Parathyroid adenoma (tissue), 2 donors: ENCODE measurements at regions not wholly inside any gene's neighbourhood (a gene's known extent, or its start where the extent isn't known, plus 50 kb on each side); places are given as distances from the start of the nearest gene placed in this dataset.

Source experiments
- H2AFZ ChIP-seq: fragments of 300-600 bp; sonication (generic); one replicate; pipeline ENCODE4 v1.7.0; 2017; ENCODE audit warnings: antibody characterized with exemption, mild to moderate bottlenecking
- H3K27ac ChIP-seq: fragments of 300-600 bp; sonication (generic); one replicate; pipeline ENCODE4 v1.7.0; 2017
- H3K27me3 ChIP-seq: fragments of 300-600 bp; sonication (generic); one replicate; pipeline ENCODE4 v1.7.0; 2017; ENCODE audit warnings: low read length; ENCODE audit not compliant: control insufficient read depth, insufficient read depth
- H3K36me3 ChIP-seq: fragments of 300-600 bp; sonication (generic); one replicate; pipeline ENCODE4 v1.7.0; 2017; ENCODE audit warnings: low read length; ENCODE audit not compliant: control insufficient read depth, insufficient read depth
- H3K4me1 ChIP-seq: fragments of 300-600 bp; sonication (generic); one replicate; pipeline ENCODE4 v1.7.0; 2017; ENCODE audit warnings: control low read depth
- H3K4me2 ChIP-seq: fragments of 300-600 bp; sonication (generic); one replicate; pipeline ENCODE4 v1.7.0; 2017; ENCODE audit warnings: low read length
- H3K4me3 ChIP-seq: fragments of 300-600 bp; sonication (generic); one replicate; pipeline ENCODE4 v1.7.0; 2017; ENCODE audit warnings: low read depth, low read length
- H3K79me2 ChIP-seq: fragments of 300-600 bp; sonication (generic); one replicate; pipeline ENCODE4 v1.7.0; 2017; ENCODE audit warnings: control low read depth
- H3K9ac ChIP-seq: fragments of 300-600 bp; sonication (generic); one replicate; pipeline ENCODE4 v1.7.0; 2017; ENCODE audit warnings: mild to moderate bottlenecking
- H3K9me3 ChIP-seq: fragments of 300-600 bp; sonication (generic); one replicate; pipeline ENCODE4 v1.7.0; 2017; ENCODE audit warnings: low read length; ENCODE audit not compliant: control insufficient read depth
- TF ChIP-seq, protein P1 (sequence below): fragments of 300-600 bp; sonication (generic); IDR thresholded peaks from one replicate; pipeline ENCODE4 v1.7.0; 2017; ENCODE audit warnings: antibody characterized with exemption, mild to moderate bottlenecking
- donor health status: primary hyperparathyroidism.

DNA sequence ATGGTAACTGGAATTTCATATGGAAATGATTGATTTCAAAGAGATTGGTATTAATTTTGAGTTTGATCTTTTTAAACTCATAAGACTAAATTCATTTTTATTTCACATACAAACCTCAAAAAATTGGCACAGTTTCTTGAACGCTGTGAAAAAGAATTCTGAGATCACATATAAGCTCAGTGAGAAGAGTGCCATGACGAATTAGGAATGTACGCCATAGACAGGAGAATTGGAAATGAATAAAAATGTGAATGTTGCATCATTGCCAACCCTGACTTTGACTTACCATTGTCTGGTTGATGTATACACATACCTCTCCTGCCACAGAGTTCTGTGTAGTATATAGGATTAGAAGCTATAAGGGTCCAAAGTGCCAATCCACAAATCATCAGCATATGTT is 290.4 kb upstream of the ZC3H15 start:
- no peak overlapping the region for H3K27ac ChIP-seq
- H3K27me3 ChIP-seq = no peaks in the 10 kb centered on the region
- TF ChIP-seq, protein P1, sequence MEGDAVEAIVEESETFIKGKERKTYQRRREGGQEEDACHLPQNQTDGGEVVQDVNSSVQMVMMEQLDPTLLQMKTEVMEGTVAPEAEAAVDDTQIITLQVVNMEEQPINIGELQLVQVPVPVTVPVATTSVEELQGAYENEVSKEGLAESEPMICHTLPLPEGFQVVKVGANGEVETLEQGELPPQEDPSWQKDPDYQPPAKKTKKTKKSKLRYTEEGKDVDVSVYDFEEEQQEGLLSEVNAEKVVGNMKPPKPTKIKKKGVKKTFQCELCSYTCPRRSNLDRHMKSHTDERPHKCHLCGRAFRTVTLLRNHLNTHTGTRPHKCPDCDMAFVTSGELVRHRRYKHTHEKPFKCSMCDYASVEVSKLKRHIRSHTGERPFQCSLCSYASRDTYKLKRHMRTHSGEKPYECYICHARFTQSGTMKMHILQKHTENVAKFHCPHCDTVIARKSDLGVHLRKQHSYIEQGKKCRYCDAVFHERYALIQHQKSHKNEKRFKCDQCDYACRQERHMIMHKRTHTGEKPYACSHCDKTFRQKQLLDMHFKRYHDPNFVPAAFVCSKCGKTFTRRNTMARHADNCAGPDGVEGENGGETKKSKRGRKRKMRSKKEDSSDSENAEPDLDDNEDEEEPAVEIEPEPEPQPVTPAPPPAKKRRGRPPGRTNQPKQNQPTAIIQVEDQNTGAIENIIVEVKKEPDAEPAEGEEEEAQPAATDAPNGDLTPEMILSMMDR = no peak
- no peak overlapping the region for H3K4me2 ChIP-seq
- H3K4me3 ChIP-seq = no peak overlapping the region
- H3K79me2 ChIP-seq = no peaks in the 10 kb centered on the region
- no peaks in the 10 kb centered on the region for H3K36me3 ChIP-seq
- no peaks in the 10 kb centered on the region for H3K9me3 ChIP-seq
- no peak overlapping the region for H3K9ac ChIP-seq
- peaks cover 2% of the 10 kb centered on the region for H3K4me1 ChIP-seq
- H2AFZ ChIP-seq = no peak overlapping the region

DNA sequence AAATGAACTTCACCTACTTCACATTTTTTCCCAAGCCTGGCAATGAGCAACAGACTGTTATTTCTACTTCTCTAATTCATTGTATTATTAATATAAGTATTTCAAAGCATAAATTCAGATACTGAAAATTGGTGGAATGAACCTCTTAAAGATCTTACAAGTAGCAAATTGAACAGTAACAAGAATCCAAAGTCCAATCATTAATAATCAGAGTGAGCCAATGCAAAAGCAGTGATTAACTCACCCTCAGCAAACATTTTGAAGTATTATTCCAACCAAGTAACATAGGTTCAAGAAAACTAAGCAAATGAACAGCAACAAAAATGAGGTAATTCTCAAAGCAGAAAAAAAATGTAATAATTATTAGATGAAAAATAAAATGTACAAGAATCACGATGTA is 288.1 kb upstream of the ZC3H15 start:
- H3K79me2 ChIP-seq = no peaks in the 10 kb centered on the region
- no peak overlapping the region for H3K27ac ChIP-seq
- no peak overlapping the region for H3K4me2 ChIP-seq
- no peak overlapping the region for H2AFZ ChIP-seq
- TF ChIP-seq, protein P1 = no peak
- H3K9me3 ChIP-seq = no peaks in the 10 kb centered on the region
- H3K36me3 ChIP-seq = no peaks in the 10 kb centered on the region
- no peak overlapping the region for H3K9ac ChIP-seq
- H3K4me1 ChIP-seq = peaks cover under 1% of the 10 kb centered on the region
- H3K27me3 ChIP-seq = no peaks in the 10 kb centered on the region
- no peak overlapping the region for H3K4me3 ChIP-seq

DNA sequence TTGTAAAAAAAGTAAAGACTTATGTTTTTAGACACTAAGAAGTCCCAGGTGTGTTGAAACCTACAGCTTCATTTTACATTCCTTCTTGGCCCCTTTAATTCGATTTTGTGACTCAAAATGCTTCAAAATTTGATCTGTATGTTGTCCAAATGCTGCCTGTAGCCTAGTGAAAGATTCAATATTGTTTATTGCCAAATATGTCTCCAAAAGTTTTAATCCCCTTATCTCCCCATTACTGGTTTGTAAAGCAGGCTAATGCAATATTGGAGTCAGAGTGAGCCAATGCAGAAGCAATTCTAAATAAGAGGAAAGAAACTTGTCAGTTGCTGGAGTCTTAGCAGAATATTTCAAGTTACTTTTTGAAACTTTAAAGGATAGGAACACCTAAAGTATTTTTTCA is 287.0 kb upstream of the ZC3H15 start:
- TF ChIP-seq, protein P1 = no peak
- no peak overlapping the region for H3K9ac ChIP-seq
- no peaks in the 10 kb centered on the region for H3K79me2 ChIP-seq
- H3K4me2 ChIP-seq = no peak overlapping the region
- no peaks in the 10 kb centered on the region for H3K9me3 ChIP-seq
- H3K4me3 ChIP-seq = no peak overlapping the region
- no peak overlapping the region for H3K27ac ChIP-seq
- no peaks in the 10 kb centered on the region for H3K27me3 ChIP-seq
- no peak overlapping the region for H2AFZ ChIP-seq
- H3K4me1 ChIP-seq = no peaks in the 10 kb centered on the region
- H3K36me3 ChIP-seq = no peaks in the 10 kb centered on the region

DNA sequence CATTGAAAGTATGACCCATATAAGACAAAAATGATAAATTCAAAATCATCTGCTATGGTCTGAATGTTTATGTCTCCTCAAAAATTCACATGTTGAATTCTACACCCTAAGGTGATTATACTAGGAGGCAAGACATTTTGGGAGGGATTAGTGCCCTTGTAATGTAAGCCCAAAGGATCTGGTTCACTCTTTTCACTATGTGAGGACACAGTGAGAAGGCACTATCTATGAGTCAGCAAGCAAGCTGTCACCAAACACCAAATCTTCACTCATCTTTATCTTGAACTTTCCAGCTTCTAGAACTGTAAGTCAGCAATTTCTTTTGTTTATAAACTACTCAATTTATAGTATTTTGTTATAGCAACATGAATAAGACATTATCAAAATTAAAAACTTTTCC is 284.7 kb upstream of the ZC3H15 start:
- no peaks in the 10 kb centered on the region for H3K9me3 ChIP-seq
- TF ChIP-seq, protein P1 = no peak
- no peak overlapping the region for H3K9ac ChIP-seq
- H3K4me1 ChIP-seq = no peaks in the 10 kb centered on the region
- no peak overlapping the region for H3K4me2 ChIP-seq
- no peaks in the 10 kb centered on the region for H3K79me2 ChIP-seq
- H3K36me3 ChIP-seq = no peaks in the 10 kb centered on the region
- H3K4me3 ChIP-seq = no peak overlapping the region
- H3K27ac ChIP-seq = no peak overlapping the region
- no peaks in the 10 kb centered on the region for H3K27me3 ChIP-seq
- H2AFZ ChIP-seq = no peak overlapping the region

DNA sequence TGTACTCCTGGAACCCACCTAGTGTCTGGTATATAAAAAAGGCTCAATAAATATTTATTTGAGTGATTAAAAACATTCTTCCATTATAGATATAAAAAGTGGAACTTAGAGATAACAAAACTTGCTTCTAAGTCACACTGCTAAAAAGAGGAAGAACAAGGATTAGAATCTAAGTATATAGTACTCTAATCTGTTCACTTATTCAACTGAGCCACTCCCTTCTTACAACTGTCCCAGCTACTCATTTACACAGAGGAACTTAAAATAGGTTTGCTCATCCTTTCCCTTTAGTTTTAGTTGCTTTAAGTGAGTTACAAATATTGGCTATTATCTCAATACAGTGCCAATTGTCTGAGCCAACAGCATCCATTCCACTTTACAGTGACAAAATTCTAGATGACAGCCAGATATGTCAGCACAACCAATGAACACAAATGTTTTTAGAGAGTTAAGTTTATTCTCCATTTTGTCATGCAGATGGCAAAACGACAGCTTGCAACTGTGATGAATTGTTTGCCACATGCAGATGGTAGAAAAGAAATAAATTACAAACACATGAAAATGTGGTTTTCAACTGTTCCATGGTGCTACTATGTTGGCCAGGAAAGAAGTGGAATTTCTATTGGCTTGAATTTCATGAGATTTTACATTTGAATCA is 280.7 kb upstream of the ZC3H15 start:
- TF ChIP-seq, protein P1 = no peak

More for the DNA sequence above, 280.7 kb upstream of the ZC3H15 start:
- Histone ChIP-seq H3K9me3 (no peaks in the 10 kb centered on the region), H3K4me2 (no peak overlapping the region), H2AFZ (no peak overlapping the region), H3K27ac (no peak overlapping the region), H3K4me3 (no peak overlapping the region), H3K79me2 (no peaks in the 10 kb centered on the region), H3K36me3 (no peaks in the 10 kb centered on the region), H3K27me3 (no peaks in the 10 kb centered on the region), H3K9ac (no peak overlapping the region), H3K4me1 (no peaks in the 10 kb centered on the region)
